ENCODE measurements at regions not wholly inside any gene's neighbourhood (a gene's known extent, or its start where the extent isn't known, plus 50 kb on each side); places are given as distances from the start of the nearest gene placed in this dataset.
"Not testable (repeated sequence)": the region's sequence is repeated elsewhere in the genome, so short reads cannot be mapped to it uniquely, and the experiment has no call there.

DNA sequence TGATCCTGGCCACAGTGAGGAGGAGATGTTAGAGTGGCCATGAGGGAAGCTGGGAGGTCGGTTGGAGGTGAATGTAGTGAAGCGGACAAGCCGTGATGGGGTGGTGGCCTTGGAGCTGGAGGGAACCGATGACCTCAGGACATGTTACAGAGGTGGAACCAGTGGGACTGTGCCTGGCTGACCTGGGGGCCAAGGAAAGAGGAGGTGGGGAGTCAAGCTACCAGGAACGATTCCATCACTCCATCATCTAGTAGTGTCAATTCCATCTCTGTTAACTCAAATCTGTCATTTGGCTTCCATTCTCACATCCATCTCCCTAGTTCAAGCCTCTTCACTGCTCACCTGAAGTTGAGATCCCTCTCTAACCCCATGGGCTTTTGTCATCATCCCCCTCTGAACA, 102.4 kb upstream of the LYZL2 start:
- no peak for DNase-seq (ENCODE audit: low spot score)

DNA sequence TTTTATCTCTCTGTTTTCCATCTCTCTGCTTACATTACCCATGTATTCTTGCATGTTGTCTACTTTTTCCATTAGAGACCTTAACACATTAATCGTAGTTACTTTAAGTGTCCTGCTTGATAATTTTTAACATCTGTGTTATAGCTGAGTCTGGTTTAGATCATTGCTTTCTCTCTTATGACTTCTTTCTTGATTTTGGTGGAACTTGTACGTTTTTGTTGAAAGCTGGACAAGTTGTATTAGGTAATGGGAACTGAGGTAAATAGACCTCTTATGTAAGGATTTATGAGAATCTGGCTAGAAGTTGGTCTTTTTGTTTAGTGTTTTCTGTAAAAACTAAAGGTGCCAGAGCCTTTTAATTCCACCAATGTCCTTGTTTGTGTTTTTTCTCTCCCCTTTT, 100.8 kb upstream of the LYZL2 start:
- no peak for DNase-seq (ENCODE audit: low spot score)

DNA sequence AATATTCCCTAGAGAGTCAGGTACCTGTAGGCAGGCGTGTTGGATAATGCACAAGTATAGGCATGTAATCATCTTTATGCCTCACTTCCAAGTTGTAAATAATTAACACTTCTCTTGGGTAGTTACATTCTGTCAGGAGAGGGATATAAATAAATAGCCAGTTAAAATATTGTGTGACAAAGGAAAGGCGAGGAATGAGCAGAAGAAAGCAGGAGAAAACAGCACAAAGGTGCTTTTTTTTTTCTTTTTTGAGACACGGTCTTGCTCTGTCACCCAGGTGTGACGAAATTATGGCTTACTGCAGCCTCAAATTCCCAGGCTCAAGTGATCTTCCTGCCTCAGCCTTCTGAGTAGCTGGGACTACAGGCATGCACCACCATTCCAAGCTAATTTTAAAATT, 99.2 kb upstream of the LYZL2 start:
- no peak for DNase-seq (ENCODE audit: low spot score)

DNA sequence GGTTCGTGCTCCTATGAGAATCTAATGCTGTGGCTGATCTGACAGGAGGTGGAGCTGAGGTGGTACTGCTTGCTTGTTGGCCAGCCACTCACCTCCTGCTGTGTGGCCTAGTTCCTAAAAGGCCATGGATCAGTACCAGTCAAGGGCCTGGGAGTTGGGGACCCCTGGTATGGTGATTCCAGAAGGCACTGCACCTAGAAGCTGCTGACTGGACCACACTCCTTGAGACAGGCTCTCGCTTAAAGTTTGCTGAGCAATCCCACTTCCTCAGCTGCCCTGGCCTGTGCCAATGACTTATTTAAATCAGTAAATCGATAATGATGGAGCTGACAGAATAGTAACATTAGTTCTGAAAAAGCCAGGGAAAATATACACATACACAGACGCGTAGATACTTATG, 98.6 kb upstream of the LYZL2 start:
- no peak for DNase-seq (ENCODE audit: low spot score)

DNA sequence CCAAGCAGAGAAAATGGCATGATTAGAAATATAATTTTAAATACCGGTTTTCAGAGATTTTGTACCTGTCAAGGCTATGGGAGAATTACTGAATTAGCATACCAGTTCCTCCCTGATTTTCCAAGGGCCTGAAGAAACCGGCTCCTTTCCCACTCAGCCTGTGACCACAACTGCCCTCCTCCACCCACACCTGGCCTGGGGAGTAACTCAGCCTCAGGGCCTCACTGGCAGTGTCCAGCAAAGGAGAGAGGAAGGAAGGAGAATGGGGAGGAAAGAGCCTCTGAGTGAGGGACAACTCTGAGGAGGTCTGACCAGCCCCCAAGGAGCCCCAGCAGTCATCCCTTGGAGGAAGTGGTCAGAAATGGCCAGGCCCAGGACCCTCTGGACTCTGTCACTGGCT, 98.0 kb upstream of the LYZL2 start:
- DNase-seq (ENCODE audit: low spot score): no peak

DNA sequence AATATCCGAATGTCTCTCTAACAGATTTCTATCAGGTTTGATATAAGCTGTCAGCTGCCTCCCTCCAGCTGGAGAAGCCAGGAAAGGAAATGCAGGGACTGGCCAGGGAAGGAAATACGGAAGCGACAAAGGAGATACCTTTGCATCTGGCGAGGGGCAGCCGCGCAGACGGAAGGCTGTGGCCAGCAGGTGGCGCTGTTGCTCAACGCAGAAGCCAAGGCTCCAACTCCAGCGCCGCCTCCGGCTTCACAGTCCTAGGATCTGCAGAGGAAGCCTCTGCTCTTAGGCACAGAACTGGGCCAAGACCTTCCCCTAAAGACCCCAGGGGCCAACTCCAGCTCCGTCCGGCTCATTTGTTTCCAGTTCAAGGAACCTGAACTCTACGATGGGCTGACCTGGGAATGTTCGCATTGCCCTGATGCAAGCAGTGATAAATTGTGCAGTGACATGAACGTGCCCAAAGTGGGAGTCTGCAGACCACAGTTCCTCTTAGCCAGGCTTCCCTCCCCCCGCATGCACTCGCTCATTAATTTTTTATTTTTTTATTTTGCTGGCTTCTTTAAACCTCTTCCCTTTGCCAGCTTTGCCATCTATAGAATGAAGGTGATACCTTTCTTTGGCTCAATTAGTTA, 97.3 kb upstream of the LYZL2 start:
- DNase-seq (ENCODE audit: low spot score): peak; percentile 82

DNA sequence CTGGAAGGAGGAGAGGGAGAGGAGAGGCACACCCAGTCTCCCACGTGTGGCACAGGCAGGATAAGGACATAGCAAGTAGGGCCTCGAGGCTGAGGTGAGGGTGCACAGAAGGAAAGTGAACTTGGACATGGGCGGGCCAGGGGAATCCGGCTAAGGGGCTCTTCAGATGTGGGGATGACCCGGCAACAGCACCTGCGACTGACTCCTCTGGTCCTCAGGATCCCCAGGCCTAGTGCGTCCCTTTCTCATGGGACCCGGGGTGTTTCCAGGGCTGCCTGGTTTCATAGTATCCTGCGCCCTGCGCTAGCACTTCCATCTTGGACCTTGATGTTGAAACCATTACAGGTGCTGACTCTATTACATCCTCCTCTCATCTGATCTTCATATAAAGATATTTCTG, 96.1 kb upstream of the LYZL2 start:
- no peak for DNase-seq (ENCODE audit: low spot score)

DNA sequence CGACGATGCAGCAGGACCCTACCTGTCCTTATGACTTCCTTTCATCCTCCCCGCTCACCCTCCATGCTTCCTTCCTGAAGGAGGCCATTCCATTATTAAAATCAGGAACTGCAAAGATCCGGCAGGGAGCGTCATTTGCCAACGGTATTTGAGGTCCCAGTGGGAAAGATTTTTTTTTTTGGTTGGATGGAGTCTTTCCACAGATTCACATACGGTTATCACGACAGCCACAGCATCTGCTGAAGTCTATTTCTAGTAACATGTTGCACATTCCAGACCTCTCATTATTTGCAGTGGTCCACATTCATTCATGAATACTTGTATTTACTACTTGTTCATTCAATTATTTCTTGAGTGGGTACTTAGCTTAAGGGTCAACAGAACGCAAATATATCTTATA, 94.7 kb upstream of the LYZL2 start:
- no peak for DNase-seq (ENCODE audit: low spot score)

DNA sequence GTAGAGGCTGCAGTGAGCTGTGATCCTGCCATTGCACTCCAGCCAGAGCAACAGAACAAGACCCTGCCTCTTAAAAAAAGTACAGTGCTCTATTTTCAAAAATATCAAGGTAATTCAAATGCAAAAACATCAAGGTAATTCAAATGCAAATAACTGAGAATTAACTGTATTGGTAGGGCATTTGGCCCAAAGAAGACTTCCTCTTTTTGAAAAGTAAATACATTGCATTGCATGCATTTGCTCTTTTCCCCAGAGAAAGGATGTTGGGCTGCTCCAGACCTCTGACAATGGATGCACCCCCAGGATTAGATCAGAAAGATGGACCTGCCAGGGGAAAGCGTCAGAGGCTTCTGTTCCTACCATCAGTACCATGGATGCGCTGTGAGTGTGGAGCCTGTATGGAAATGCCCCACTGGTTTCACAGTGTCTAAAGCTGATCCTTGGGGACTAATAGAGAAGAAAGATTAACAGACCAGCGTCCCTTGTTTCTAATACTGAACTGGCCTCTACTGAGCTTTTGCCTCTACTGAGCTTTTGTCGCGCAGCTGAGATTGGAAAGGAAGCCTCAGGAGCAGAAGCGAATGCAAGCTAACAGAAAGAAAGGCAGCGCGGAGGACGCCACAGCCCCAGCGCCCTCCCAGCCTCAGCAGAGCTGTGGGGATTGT, 93.5 kb upstream of the LYZL2 start:
- DNase-seq (ENCODE audit: low spot score): no peak

DNA sequence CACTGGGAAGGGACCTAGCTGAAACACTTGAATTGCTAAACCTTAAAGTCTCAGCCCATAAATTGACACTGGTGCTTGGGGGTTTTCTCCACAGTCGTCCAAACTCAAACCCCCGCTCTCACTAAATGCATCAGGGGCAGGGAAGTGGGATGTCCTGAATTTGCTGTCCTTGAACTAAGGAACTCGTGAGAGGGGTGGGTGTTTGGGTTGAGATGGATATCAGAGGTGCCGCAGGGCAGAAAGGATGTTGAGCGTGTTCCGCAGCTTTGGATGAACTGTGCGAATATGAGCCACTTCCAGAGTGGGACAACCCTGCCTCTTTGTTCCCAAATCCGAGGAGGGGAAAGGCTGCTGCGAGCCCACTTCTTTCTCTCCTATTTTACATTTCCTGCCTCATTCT, 90.3 kb upstream of the LYZL2 start:
- DNase-seq (ENCODE audit: low spot score): no peak

DNA sequence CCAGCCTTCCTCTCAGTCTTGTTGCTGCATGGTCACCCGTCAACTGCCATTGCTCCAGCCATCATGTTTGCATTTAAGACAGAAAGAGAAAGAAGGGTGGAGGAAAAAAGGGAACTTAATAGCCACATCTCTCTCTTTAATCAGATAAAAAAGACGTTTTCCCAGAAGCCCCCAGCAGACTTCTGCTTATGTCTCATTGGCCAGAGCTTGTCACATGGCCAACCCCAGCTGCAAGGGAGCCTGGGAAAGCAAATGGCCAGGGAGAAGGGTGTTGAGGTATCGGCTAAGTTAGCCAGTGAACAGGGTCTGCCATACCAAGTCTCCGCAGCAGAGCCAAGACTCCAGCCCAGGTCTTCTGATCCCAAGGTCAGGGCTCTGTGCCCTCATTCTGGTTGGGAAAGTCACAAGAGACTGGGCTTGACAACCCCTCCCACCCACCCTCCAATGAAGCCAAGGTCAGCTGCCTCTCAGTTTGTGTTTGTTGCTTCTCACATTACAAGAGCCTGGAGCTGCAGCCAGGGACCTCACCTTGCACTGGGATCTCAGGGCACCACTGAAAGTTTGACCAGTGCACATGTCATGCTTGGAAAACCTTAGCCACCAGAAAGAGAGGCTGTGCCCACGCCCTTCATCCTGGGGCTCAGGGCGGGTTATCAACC, 80.3 kb upstream of the LYZL2 start:
- no peak for DNase-seq (ENCODE audit: low spot score)

DNA sequence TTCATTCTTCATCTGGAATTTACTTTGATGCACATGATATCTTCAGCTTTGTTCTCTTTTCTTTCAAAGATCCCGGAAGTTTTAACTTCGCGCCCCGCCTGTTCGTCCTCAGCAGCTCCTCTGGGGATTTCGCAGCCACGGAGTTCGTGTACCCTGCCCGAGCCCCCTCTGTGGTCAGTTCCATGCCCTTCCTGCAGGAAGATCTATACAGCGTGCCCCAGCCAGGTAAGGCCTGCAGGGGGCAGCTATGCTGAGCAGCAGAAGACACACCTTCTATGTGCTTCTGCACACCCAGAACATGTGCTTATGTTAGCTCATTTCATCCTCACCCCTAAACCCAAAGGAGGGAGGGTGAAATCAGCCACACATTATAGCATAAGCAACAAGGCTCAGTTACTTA, 79.7 kb upstream of the LYZL2 start:
- no peak for DNase-seq (ENCODE audit: low spot score)

DNA sequence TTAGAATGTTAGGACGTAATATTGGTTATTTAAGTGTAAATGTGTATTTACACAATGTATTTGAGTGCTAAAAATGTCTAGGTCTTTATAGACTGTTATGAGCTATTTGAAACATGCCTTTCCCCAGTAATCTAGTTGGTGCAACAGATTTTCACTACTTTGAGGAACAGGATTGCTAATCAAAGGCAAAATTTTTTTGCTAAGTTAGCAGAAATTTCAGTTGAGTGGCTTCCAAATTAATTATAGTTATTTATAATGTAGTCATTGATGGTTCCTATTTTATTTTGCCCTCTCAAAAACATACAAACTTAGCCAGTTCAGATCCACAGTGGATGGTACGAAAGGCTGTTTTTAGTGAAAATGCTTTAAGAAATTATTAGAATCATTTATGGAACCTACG, 78.7 kb upstream of the LYZL2 start:
- no peak for DNase-seq (ENCODE audit: low spot score)

DNA sequence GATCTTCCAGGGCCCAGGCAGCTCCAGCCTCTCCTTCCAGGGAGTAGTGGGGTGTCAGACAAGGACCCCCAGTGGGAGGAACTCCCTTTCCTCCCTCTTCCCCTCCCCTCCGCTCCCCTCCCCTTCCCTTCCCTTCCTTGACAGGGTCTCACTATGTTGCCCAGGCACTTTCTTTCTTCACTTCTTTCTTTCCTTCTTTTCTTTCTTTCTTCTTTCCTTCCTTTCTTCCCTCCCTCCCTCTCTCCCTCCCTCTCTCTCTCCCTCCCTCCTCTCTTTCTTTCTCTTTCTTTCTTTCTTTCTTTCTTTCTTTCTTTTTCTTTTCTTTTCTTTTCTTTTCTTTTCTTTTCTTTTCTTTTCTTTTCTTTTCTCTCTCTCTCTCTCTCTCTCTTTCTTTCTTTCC, 76.6 kb upstream of the LYZL2 start:
- DNase-seq (ENCODE audit: low spot score): not testable (repeated sequence)

DNA sequence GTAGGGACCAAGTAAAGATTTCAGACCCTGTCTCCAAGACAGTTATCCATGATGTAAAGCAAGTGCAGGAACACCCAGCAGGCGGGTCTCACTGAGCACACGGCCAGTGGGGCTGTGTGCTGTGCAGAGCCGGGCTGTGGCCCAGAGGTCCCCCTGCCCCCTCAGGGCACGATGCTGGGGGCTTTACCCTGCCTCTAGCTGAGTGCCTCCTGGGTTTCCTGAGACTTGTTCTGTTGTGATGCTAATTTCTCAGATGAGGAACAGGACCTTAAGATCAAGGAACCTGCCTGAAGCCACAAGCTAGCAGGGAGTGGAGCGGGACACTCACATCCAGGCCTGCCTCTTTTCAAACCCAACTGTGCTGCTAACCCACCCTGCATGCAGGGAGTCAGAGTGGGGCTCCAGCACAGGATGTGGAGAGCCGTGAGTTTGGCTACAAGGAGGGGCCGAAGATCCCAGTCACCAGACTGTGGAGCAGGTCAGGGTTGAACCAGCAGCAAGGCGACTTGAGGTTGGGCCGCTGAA, 76.1 kb upstream of the LYZL2 start:
- no peak for DNase-seq (ENCODE audit: low spot score)

DNA sequence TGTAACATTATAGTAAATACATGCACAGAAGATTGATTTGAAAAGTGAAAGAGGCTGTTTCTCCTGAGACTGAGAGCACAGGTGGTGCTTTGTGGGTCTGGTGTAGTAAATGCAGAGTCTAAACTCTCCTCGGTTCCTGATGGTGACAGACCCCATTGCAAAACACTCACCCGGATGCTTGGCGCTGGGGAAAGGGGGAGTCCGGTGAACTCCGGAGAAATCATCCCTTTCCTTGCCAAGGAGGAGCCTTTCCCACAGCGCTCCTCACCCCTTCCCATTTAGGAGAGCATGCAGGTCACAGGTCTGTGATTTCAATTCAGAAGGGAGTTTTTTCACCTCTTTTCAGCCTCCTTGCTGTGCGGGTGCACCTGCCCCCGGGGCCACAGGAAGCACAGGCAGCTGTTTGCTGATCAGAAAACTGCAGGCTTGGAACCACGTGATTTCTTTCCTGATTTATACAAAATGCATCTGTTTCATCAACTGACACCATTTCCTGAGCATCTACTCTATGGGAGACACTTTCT, 75.6 kb upstream of the LYZL2 start:
- DNase-seq (ENCODE audit: low spot score): no peak

DNA sequence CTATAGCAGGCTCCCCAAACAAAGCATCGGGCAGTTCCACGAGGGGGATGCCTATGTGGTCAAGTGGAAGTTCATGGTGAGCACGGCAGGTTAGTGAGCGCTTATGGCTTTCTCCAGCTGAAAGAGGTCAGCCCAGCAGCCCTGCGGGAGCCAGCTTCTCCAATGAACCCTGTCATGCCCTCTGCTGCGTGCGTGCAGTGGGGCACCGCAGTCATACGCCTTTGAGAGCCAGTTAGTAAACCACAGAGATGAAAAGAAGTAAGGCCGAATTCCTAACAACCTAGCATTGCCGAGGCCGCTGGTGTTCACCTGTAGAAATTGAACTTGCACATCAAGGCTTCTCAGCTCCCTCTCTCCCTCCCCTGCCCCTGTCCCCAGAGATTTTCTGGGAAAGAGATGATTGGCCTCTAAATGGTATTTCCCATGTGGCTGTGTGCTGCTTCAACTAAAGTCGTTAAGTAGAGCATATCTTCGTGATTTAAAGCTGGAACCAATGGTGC, 75.1 kb upstream of the LYZL2 start:
- DNase-seq (ENCODE audit: low spot score): not testable (repeated sequence)

DNA sequence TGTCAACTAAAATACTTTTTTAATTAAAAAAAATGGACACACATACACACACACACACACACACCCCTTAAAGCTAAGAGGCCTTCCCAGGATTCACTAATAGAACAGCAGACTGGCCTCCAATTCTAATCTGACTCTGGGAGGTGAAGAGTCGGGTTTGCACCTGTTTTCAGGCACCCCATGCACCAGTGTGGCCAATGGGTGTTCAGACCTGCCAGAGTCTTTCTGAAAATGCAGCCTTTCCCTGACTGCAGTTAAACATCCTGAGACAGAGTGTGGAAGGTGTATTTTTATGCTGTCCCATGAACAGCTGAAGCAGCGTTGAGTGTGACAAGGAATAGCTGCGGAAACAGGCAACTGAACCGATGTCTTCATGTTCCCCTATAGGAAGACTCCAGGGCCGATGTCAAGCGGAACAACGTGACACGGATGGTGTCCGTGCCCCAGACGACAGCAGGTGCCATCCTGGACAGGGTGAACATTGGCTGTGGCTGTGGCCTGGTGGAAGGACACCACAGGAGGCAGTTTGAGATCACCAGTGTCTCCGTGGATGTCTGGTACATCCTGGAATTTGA, 74.6 kb upstream of the LYZL2 start:
- no peak for DNase-seq (ENCODE audit: low spot score)

DNA sequence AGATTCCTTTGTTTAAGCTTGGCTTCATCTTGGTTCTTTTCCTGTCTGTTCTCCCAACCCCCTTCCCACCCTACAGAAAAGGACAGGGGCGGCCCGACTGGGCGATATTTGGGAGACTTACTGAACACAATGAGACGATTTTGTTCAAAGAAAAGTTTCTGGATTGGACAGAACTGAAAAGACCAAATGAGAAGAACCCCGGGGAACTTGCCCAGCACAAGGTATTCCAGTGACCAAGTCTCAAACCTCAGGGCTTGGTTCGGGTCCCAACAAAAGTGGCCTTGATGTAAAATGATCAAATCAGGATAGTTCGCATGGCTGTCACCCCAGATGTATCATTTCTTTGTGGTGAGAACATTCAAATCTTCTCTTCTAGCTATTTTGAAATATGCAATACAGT, 73.9 kb upstream of the LYZL2 start:
- not testable (repeated sequence) for DNase-seq (ENCODE audit: low spot score)

DNA sequence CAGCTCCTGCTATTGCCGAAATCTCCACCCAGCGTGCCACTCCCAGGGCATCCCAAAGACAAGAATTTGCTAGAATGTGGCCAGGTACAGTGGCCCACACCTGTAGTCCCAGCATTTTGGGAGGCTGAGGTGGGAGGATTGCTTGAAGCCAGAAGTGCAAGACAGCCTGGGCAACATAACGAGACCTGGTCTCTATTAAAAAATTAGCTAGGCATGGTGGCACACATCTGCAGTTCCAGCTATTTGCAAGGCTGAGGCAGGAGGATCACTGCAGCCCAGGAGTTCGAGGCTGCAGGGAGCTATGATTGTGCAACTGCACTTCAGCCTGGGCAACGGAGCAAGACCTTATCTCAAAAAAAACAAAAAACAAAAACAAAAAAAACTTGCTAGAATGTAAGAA, 73.3 kb upstream of the LYZL2 start:
- DNase-seq (ENCODE audit: low spot score): no peak

DNA sequence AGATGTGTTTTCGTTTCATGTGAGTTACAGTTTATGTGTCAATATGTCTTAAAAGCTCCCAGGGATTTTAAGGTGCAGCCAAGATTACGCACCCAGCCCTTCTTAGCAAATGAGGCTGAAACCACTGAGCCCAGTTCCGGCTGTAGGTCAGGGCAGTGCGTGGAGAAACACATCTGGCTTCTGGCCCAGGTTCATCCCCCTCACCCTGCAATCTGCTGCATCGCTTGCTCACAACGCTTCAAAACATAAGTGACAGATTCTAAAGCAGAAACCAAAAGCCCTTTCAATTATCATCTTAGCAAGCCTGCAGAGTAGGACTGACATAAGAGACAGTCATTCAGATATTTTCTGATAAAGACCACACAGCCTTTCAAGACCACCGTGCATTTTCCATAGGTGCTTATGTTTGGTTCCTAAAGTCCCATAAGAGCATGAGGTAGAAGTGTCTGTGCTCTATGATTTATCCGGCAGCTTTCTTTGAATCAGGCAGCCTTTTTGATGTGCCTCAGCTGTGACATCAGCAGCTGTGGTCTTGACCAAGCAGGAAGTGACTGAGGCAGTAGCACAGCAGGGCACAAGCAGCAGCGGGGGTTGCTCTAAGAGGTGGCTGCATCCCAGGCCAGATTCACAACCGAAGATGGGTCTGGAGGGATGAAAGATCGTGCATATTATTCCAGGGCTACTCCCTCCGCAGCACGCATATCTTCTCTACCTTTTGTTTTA, 72.1 kb upstream of the LYZL2 start:
- no peak for DNase-seq (ENCODE audit: low spot score)

DNA sequence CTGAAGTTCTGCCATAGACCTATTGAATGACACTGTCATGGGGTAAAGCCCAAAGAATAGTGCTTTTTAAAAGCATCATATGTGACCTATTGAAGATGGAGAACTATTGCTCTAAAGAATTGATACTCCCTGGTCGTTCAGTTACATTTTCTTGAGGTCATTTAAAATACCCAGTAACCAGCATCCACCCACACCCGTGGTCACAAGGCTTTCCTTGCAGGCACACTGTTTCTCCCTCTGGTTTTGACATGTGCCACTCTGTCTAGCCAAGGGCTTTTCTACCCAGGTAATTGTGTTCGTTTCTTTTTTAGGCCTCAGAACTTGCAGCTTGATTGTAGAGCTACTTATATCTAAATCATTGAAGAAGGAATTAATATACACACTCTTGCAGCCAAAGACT, 68.3 kb upstream of the LYZL2 start:
- no peak for DNase-seq (ENCODE audit: low spot score)
